Gastroesophageal sphincter (tissue), 4 donors: ENCODE measurements at regions not wholly inside any gene's neighbourhood (a gene's known extent, or its start where the extent isn't known, plus 50 kb on each side); places are given as distances from the start of the nearest gene placed in this dataset.

Source experiments
- ATAC-seq: fragments of 150-250 bp; one replicate; pipeline ENCODE4 v1.9.1; 2016; ENCODE audit warnings: mild to moderate bottlenecking, moderate library complexity
- H3K27ac ChIP-seq, 4 donors: fragments of 200-600 bp; sonication (generic) in 3 of 4; 1 replicate in 3 of 4; 2 replicates in 1 of 4; pipeline ENCODE4 v1.5.1; 2016 to 2019
- H3K27me3 ChIP-seq: fragments of 200-600 bp; sonication (generic); one replicate; pipeline ENCODE4 v1.5.1; 2019
- H3K36me3 ChIP-seq, 2 donors: fragments of 200-600 bp; sonication (generic); one replicate each; pipeline ENCODE4 v1.5.1; 2019; ENCODE audit warnings: control low read depth in 1 of 2
- H3K4me1 ChIP-seq, 3 donors: fragments of 200-600 bp; sonication (generic); 1 replicate in 2 of 3; 2 replicates in 1 of 3; pipeline ENCODE4 v1.5.1; 2016 to 2019; ENCODE audit warnings: control low read depth in 2 of 3
- H3K4me3 ChIP-seq, 2 donors: fragments of 200-600 bp; sonication (generic); one replicate each; pipeline ENCODE4 v1.5.1; 2019; ENCODE audit warnings: mild to moderate bottlenecking in 1 of 2, moderate library complexity in 1 of 2
- H3K9me3 ChIP-seq, 3 donors: fragments of 200-600 bp; sonication (generic); one replicate each; pipeline ENCODE4 v1.5.1; 2017 to 2019; ENCODE audit warnings: control low read depth in 2 of 3
- CTCF ChIP-seq, 4 experiments: fragments of 200-600 bp in 2 of 4; fragments of 450-650 bp in 2 of 4; sonication (generic) in 1 of 4; IDR thresholded peaks; one replicate each; pipeline ENCODE4 v1.5.1; 2017 to 2019; ENCODE audit warnings: antibody characterized with exemption in 4 of 4, mild to moderate bottlenecking in 2 of 4, moderate library complexity in 2 of 4
- EP300 ChIP-seq: sonication (generic); formaldehyde crosslinking; IDR thresholded peaks from one replicate; pipeline ENCODE4 v1.6.1; 2017; ENCODE audit warnings: antibody characterized with exemption, mild to moderate bottlenecking
- POLR2A ChIP-seq, 2 donors: fragments of 450-650 bp; IDR thresholded peaks; one replicate each; pipeline ENCODE4 v1.6.1; 2017; ENCODE audit warnings: antibody characterized with exemption in 2 of 2, mild to moderate bottlenecking in 2 of 2, moderate library complexity in 1 of 2
- POLR2AphosphoS5 ChIP-seq: sonication (generic); formaldehyde crosslinking; IDR thresholded peaks from one replicate; pipeline ENCODE4 v1.6.1; 2017; ENCODE audit warnings: antibody characterized with exemption
- WGBS, 2 donors: methylation state at CpG; one replicate each; pipeline ENCODE4 v1.1.5; 2018; ENCODE audit warnings: low coverage in 1 of 2; 5-methylcytosine and 5-hydroxymethylcytosine counted together

DNA sequence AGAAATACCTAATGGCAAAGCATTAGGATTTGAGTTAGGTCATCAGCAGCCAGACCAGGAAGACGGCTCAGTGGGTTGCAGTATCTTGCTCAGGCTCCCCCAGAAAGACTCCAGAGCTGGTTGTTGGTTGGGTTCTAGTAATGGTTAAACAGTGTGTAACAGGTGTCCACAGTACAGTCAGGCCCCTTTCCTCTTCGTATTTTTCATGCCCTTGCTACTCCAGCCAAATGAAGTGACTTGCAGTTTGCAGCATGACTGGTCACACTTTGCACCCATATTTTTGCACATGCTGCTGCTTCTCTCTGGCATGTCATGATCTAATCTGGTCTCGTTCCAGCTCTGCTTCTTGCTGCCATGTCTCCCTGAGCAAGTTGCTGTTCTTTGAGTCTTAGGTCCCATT is 60.6 kb upstream of the TRPC7 start:
- WGBS, 2 donors: 38 to 51% methylated on average over 3 of the region's 3 CpGs
- Histone ChIP-seq H3K4me3 (no peak overlapping the region), H3K36me3 (no peaks in the 10 kb centered on the region), H3K4me1 (no peaks in the 10 kb centered on the region), H3K27me3 (no peaks in the 10 kb centered on the region), H3K9me3 (no peaks in the 10 kb centered on the region), H3K27ac (no peak overlapping the region)
- no peak for TF ChIP-seq EP300
- TF ChIP-seq POLR2A (IDR thresholded peaks at IDR 0.05): no peak
- no peak for TF ChIP-seq POLR2AphosphoS5
- TF ChIP-seq CTCF (IDR thresholded peaks at IDR 0.05): no peak
- no peak for ATAC-seq

DNA sequence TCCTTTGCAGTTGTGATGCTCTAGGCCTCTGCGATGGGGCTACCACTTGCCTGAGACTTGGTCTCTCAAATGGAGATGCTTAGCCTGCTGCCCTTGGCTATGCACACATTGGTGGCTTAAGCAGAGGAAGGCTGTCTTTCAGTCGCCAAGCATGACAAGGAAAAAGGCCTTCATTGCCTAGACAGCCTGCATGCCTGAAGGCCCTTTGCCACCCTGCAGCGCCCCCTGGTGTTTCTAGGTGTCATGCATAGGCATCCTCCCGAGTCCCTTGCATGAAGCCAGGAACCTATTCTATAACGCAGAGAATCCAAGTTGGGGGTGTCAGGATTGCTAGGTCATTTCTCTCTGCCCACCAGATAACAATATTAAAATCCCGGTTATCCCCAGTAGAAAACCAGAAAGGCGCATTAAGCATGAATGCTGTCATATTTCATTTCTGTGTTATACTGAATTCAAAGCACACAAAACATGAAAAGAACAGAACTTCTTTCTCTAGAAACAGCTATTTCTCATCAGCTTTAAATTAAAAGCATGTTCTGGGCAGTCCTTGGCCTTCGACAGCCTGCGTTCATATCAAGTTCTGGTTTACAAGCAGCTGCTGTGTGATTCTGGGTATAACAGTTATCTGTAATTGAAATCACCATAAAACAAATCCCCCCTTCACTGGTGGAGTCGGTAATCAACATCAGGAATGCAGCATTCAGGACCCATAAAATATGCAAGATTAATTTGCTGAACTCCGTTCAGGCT is 59.7 kb upstream of the TRPC7 start:
- no peaks in the 10 kb centered on the region for H3K9me3 ChIP-seq
- 27 to 56% methylated on average over 7 to 8 of the region's 11 CpGs for WGBS, 2 donors
- no peaks in the 10 kb centered on the region for H3K27me3 ChIP-seq
- no peak overlapping the region for H3K27ac ChIP-seq
- no peak overlapping the region for H3K4me3 ChIP-seq
- ATAC-seq: no peak
- TF ChIP-seq CTCF (IDR thresholded peaks at IDR 0.05) (peak in 2 of 4 experiments; percentile 24 to 50), EP300 (no peak)
- no peaks in the 10 kb centered on the region for H3K36me3 ChIP-seq
- no peaks in the 10 kb centered on the region for H3K4me1 ChIP-seq

DNA sequence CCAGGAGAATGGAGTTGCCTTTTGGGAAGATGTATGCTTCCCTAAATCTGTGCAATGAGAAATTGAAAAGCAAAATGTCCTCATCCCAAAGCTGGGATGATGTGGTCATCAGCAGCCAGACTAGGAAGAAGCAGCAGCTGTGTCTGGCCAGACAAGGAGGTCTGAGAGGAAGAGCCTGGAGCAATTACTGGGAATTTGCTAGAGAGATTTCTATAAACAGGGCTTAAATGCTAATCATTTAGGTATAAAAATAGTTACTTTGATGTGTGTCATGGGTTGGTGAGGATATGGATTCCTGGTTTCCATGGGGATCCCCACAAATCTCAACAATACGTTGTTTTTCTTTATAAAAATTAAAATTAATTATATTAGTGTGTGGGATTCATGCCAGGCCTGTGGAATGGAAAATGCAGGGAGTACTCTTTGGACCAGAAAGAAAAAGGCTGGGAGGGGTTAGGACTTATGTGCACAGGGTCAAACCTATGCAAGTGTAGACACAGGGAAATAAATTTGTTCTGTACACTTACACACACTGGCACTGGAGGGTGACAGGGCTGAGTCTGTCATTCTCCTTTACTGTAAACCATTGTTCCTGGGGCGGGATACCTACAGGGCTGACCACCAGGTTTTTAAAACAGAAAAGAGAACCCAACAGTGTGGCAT is 58.7 kb upstream of the TRPC7 start:
- H3K27ac ChIP-seq: no peak overlapping the region
- WGBS, 2 donors: 41 to 44% methylated on average over 1 to 2 of the region's 2 CpGs
- ATAC-seq: no peak

DNA sequence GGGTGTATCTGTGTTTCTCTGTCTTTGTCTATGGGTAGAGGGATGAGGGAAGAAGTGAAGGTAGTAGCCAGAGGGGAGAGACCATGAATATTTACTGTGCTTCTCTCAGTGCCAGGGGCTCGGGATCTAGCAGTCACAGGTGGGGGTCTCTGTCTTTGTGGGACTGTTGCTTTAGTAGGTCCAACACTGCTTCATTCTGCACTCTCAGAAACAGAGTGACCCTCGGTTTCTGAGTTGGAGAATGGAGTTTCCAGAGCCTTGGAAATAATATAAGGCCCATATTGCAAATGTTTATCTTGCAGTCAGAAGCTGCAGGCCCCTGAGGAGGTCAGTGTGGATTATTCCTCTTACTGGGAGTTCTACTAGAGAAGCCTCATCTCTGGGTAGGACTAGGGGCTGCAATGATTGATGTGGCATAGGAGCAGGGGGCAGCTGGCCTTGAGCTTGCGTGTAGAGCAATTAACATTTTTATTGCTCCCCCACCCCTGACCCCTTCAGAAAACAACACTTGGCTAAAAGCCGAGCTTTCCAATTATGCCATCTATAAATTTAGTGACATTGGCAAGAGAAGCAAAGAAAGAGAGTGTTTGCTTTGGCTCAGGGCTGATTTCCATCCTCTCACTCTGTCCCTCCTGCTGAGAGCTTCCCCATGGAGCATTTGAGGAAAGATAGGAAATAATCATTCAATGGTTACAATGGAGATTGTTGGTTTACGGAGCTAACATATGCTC is 55.0 kb upstream of the TRPC7 start:
- TF ChIP-seq POLR2A (IDR thresholded peaks at IDR 0.05) (no peak), POLR2AphosphoS5 (no peak), CTCF (IDR thresholded peaks at IDR 0.05) (no peak), EP300 (no peak)
- Histone ChIP-seq H3K27ac (no peak overlapping the region), H3K36me3 (no peaks in the 10 kb centered on the region), H3K4me3 (no peak overlapping the region), H3K9me3 (no peaks in the 10 kb centered on the region), H3K27me3 (no peaks in the 10 kb centered on the region), H3K4me1 (no peaks in the 10 kb centered on the region)
- ATAC-seq: no peak
- 46 to 52% methylated on average over 4 to 5 of the region's 5 CpGs for WGBS, 2 donors

More for the DNA sequence above, 58.7 kb upstream of the TRPC7 start:
- Histone ChIP-seq H3K27me3 (no peaks in the 10 kb centered on the region), H3K4me3 (no peak overlapping the region), H3K4me1 (no peaks in the 10 kb centered on the region), H3K36me3 (no peaks in the 10 kb centered on the region), H3K9me3 (no peaks in the 10 kb centered on the region)
- no peak for TF ChIP-seq POLR2AphosphoS5
- no peak for TF ChIP-seq CTCF (IDR thresholded peaks at IDR 0.05)
- TF ChIP-seq EP300: no peak
- no peak for TF ChIP-seq POLR2A (IDR thresholded peaks at IDR 0.05)
